MM.1S (cell line): ENCODE measurements at regions not wholly inside any gene's neighbourhood (a gene's known extent, or its start where the extent isn't known, plus 50 kb on each side); places are given as distances from the start of the nearest gene placed in this dataset.
"Not testable (repeated sequence)": the region's sequence is repeated elsewhere in the genome, so short reads cannot be mapped to it uniquely, and the experiment has no call there.

Experiments used
- DNase-seq: peaks from one replicate; pipeline ENCODE4 v3.0.0-alpha.2; 2015
- H2AFZ ChIP-seq: fragments of 300-600 bp; sonication (generic); 2 replicates; pipeline ENCODE4 v1.6.0; 2016; ENCODE audit warnings: antibody characterized with exemption, low read length
- H3F3A ChIP-seq: fragments of 300-600 bp; sonication (generic); 2 replicates; pipeline ENCODE4 v1.6.1; 2016; ENCODE audit warnings: mild to moderate bottlenecking, antibody characterized with exemption, low read length, moderate library complexity, mixed read lengths; ENCODE audit not compliant: insufficient read depth
- H3K27ac ChIP-seq: fragments of 300-600 bp; sonication (generic); 2 replicates; pipeline ENCODE4 v1.5.1; 2016; ENCODE audit warnings: mild to moderate bottlenecking, low read length
- H3K27me3 ChIP-seq: fragments of 300-600 bp; sonication (generic); replicated peaks from 2 replicates; pipeline ENCODE4 v1.6.0; 2016; ENCODE audit warnings: low read length; ENCODE audit not compliant: insufficient read depth
- H3K36me3 ChIP-seq: fragments of 300-600 bp; sonication (generic); replicated peaks from 2 replicates; pipeline ENCODE4 v1.6.1; 2016; ENCODE audit warnings: mild to moderate bottlenecking, low read length, mixed read lengths; ENCODE audit not compliant: insufficient read depth
- H3K4me1 ChIP-seq: fragments of 300-600 bp; sonication (generic); 2 replicates; pipeline ENCODE4 v1.6.1; 2016; ENCODE audit warnings: low read length, mixed read lengths
- H3K4me2 ChIP-seq: fragments of 300-600 bp; sonication (generic); 2 replicates; pipeline ENCODE4 v1.6.0; 2016; ENCODE audit warnings: low read depth, low read length
- H3K4me3 ChIP-seq: fragments of 300-600 bp; sonication (generic); 2 replicates; pipeline ENCODE4 v1.5.1; 2016; ENCODE audit warnings: low read length, mixed read lengths
- H3K79me2 ChIP-seq: fragments of 300-600 bp; sonication (generic); 2 replicates; pipeline ENCODE4 v1.6.1; 2016; ENCODE audit warnings: mixed run types, low read length, mixed read lengths
- H3K9ac ChIP-seq: fragments of 300-600 bp; sonication (generic); 2 replicates; pipeline ENCODE4 v1.6.1; 2016; ENCODE audit warnings: low read length, mixed read lengths
- H3K9me2 ChIP-seq: fragments of 300-600 bp; sonication (generic); replicated peaks from 2 replicates; pipeline ENCODE4 v1.6.1; 2016; ENCODE audit warnings: mild to moderate bottlenecking, low read length, mixed read lengths; ENCODE audit not compliant: insufficient read depth
- H3K9me3 ChIP-seq: fragments of 300-600 bp; sonication (generic); replicated peaks from 2 replicates; pipeline ENCODE4 v1.6.1; 2016; ENCODE audit warnings: mild to moderate bottlenecking, low read length, mixed read lengths; ENCODE audit not compliant: insufficient read depth
- H4K20me1 ChIP-seq: fragments of 300-600 bp; sonication (generic); 2 replicates; pipeline ENCODE4 v1.6.1; 2016; ENCODE audit warnings: mild to moderate bottlenecking, low read length, moderate library complexity, mixed read lengths; ENCODE audit not compliant: insufficient read depth
- EZH2 ChIP-seq: fragments of 300-600 bp; sonication (generic); optimal IDR thresholded peaks from 2 replicates; pipeline ENCODE3; 2017; ENCODE audit warnings: low read depth, mild to moderate bottlenecking, antibody characterized with exemption, low read length, mixed read lengths
- EZH2phosphoT487 ChIP-seq: fragments of 300-600 bp; sonication (generic); IDR thresholded peaks from 2 replicates; pipeline ENCODE4 v1.6.1; 2018; ENCODE audit warnings: antibody characterized with exemption, low read length
- TF ChIP-seq, protein P1 (sequence below): fragments of 300-600 bp; sonication (generic); IDR thresholded peaks from 2 replicates; pipeline ENCODE4 v1.5.1; 2016; ENCODE audit warnings: antibody characterized with exemption, low read length, mixed read lengths

DNA sequence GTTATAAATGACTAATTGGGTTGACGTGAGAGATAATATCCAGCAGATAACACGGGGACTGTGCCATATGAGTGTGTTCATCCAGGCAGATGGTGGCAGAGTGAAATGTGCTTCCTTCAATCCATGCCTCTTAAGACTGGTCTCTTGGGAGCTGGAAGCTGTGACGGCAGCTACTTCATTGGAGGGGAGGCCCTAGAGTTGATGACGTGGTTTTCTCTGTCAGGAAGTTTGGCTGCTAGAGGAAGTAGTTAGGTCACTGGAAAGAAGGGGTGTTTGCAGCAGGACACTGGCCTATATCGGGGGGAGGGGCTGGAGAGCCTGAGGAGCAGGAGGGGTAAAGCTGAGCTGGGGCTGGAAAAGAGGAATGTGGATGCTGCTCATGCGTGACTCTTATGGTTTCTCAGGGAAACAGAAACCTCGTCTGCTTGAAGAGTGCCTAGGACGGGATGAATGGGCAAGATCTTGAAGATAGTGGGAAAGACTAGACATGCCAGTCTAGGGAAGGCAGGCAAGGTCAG is 3051.6 kb downstream of the RPIA start:
- H3K79me2 ChIP-seq, H2AFZ ChIP-seq, H4K20me1 ChIP-seq, H3K27me3 ChIP-seq, H3K9ac ChIP-seq, H3F3A ChIP-seq, H3K4me3 ChIP-seq, H3K9me2 ChIP-seq, H3K4me1 ChIP-seq, H3K27ac ChIP-seq, H3K36me3 ChIP-seq, DNase-seq, H3K4me2 ChIP-seq, H3K9me3 ChIP-seq: not testable (repeated sequence)

DNA sequence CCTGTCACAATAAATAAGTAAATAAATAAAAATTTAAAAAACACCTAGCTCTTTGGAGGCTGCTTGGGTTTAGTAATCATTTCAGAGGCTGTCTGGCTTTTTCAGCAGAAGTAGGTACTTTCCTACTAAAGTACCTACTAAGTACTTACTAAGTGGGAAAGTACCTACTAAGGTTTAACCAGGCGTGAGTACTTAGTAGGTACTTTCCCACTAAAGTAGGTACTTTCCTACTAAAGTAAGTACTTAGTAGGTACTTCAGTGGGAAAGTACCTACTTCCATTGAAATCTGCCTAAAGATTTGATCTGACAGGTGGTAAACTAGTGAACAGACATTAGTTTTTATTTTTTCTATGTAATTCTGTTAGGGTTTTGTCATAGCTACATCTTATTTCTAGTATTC is 3052.4 kb downstream of the RPIA start:
- not testable (repeated sequence) for H3K4me3 ChIP-seq, H3K4me2 ChIP-seq, H3K79me2 ChIP-seq, H3F3A ChIP-seq, H4K20me1 ChIP-seq, H3K9ac ChIP-seq, H2AFZ ChIP-seq, DNase-seq, H3K27ac ChIP-seq, H3K27me3 ChIP-seq, H3K36me3 ChIP-seq, H3K9me2 ChIP-seq, H3K4me1 ChIP-seq, H3K9me3 ChIP-seq

DNA sequence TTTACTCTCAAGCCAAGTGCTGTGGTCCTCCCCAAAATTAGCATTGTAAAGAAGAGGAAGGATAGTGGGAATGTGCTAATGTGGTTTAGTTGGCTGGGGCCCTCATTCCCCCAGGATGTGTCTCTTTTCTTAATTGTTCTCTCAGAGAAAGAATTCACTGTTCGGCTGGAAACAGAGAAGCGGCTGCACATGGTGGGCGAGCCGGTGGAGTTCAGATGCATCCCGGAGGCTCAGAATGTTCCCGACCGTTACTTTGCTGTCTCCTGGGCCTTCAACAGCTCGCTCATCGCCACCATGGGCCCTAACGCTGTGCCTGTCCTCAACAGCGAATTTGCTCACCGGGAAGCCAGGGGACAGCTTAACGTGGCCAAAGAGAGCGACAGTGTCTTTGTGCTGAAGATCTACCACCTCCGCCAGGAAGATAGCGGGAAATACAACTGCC is 3053.2 kb downstream of the RPIA start:
- H3F3A ChIP-seq, H3K27ac ChIP-seq, H2AFZ ChIP-seq, H3K4me1 ChIP-seq, H3K4me3 ChIP-seq, H3K27me3 ChIP-seq, H3K4me2 ChIP-seq, H3K9me3 ChIP-seq, DNase-seq, H3K9ac ChIP-seq, H4K20me1 ChIP-seq, H3K36me3 ChIP-seq, H3K79me2 ChIP-seq, H3K9me2 ChIP-seq: not testable (repeated sequence)

DNA sequence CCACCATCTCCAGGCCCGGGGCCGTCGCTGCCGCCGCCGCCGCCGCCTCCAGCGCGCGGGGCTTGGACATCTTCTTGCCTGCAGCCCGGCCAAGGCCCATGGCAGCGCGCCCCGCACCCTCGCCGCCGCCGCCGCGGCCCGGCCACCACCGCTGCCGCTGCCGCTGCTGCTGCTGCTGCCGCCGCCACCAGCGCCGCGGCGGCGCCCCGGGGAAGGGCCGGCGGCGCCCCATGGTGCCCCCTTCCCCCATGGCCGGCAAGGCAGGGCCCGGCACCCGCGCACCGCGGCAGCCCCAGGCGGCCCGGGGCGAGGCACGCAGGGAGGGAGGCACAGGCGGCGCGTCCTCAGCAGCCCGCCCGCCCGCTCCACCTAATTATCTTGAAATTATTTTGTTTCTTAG is 3057.4 kb downstream of the RPIA start:
- H3K27me3 ChIP-seq, result no peaks in the 10 kb centered on the region
- H3K9me2 ChIP-seq, result no peaks in the 10 kb centered on the region
- DNase-seq, result no peak
- no peak overlapping the region for H3K27ac ChIP-seq
- H3K4me1 ChIP-seq, result no peaks in the 10 kb centered on the region
- no peaks in the 10 kb centered on the region for H3K79me2 ChIP-seq
- no peak overlapping the region for H3K4me3 ChIP-seq
- H3K4me2 ChIP-seq, result no peak overlapping the region
- no peak overlapping the region for H2AFZ ChIP-seq
- H3K9me3 ChIP-seq, result no peaks in the 10 kb centered on the region
- no peak for TF ChIP-seq EZH2
- TF ChIP-seq, protein P1, sequence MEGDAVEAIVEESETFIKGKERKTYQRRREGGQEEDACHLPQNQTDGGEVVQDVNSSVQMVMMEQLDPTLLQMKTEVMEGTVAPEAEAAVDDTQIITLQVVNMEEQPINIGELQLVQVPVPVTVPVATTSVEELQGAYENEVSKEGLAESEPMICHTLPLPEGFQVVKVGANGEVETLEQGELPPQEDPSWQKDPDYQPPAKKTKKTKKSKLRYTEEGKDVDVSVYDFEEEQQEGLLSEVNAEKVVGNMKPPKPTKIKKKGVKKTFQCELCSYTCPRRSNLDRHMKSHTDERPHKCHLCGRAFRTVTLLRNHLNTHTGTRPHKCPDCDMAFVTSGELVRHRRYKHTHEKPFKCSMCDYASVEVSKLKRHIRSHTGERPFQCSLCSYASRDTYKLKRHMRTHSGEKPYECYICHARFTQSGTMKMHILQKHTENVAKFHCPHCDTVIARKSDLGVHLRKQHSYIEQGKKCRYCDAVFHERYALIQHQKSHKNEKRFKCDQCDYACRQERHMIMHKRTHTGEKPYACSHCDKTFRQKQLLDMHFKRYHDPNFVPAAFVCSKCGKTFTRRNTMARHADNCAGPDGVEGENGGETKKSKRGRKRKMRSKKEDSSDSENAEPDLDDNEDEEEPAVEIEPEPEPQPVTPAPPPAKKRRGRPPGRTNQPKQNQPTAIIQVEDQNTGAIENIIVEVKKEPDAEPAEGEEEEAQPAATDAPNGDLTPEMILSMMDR, result no peak
- TF ChIP-seq EZH2phosphoT487, result no peak
- H4K20me1 ChIP-seq, result no peaks in the 10 kb centered on the region
- H3K36me3 ChIP-seq, result no peaks in the 10 kb centered on the region
- H3K9ac ChIP-seq, result no peak overlapping the region
- no peaks in the 10 kb centered on the region for H3F3A ChIP-seq

DNA sequence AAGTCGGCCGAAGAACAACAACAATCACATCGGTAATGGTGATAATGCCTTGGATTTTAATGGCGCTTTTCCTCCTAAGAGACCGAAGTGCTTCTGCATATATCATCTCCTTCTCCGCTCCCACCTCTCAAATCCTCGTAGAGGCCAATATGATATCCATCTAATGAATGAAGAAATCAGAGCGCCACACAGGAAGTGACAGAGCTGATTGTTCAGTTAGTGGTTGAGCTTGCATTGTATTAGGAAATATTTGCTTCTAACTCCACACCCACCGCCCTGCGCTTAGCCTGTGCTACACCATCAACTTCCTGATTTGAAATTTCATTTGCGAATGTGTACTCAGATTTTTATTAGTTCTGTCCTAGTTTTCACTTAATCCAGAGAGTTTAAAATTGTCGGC is 3058.2 kb downstream of the RPIA start:
- H3K27ac ChIP-seq, H3K27me3 ChIP-seq, H4K20me1 ChIP-seq, H3K9ac ChIP-seq, H3K4me3 ChIP-seq, H3F3A ChIP-seq, DNase-seq, H3K9me3 ChIP-seq, H2AFZ ChIP-seq, H3K36me3 ChIP-seq, H3K79me2 ChIP-seq, H3K4me1 ChIP-seq, H3K9me2 ChIP-seq, H3K4me2 ChIP-seq: not testable (repeated sequence)

DNA sequence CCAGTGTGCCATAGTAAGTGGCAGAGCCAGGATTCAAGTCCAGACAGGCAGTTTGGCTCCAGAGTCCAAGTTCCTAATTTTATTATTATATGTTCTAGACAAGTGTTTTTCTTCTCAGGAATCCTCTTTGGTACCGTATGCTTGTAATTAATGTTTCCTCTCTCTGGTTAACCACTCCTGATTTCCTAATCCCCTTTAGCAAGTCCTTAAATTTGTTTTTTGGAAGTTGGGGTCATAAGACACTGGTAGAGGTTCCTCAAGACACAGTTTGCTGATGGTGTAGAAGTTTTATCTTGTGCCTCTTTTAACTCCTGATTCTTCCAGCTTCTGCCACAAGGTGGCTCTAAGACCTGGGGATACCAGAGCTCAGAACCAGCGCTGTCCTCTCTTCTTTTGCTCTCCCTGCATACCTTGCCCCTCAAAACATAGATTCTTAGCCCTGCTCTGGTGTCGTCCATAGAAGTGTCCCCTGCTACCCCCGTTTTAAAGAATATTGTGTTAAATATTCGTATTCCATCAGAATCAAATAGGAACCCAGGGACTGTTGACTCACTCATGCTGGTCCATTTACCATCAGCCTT is 3068.0 kb downstream of the RPIA start:
- not testable (repeated sequence) for H3K9me2 ChIP-seq, H3K4me3 ChIP-seq, H3K9me3 ChIP-seq, H4K20me1 ChIP-seq, H3K27ac ChIP-seq, H3K9ac ChIP-seq, H3K27me3 ChIP-seq, H3K4me1 ChIP-seq, H3K4me2 ChIP-seq, H2AFZ ChIP-seq, H3K79me2 ChIP-seq, H3F3A ChIP-seq, H3K36me3 ChIP-seq, DNase-seq

DNA sequence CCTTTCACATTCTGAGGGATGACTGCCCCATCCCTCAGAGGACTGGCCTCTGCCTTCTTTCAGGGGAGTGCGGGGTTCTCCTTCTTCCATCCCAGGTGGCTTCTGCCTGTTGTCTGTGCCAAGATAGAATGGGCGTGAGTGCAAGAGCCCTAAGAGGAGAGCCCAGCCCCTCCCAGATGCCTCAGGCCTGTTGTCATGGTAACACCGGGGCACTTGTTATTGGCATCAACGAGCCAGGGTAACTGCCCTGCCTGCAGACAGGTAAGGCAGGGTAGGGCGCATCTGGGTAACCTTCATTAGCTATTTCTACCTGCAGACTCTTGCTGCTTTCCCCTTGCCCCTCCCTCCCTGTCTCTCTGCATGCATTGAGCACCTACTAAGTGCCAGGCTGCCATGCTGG is 3069.2 kb downstream of the RPIA start:
- not testable (repeated sequence) for H2AFZ ChIP-seq, H3K9me3 ChIP-seq, DNase-seq, H3K27me3 ChIP-seq, H3K4me2 ChIP-seq, H3K36me3 ChIP-seq, H3K79me2 ChIP-seq, H3K27ac ChIP-seq, H3F3A ChIP-seq, H3K4me3 ChIP-seq, H3K9me2 ChIP-seq, H3K4me1 ChIP-seq, H3K9ac ChIP-seq, H4K20me1 ChIP-seq
